ENCODE measurements at regions not wholly inside any gene's neighbourhood (a gene's known extent, or its start where the extent isn't known, plus 50 kb on each side); places are given as distances from the start of the nearest gene placed in this dataset.

DNA sequence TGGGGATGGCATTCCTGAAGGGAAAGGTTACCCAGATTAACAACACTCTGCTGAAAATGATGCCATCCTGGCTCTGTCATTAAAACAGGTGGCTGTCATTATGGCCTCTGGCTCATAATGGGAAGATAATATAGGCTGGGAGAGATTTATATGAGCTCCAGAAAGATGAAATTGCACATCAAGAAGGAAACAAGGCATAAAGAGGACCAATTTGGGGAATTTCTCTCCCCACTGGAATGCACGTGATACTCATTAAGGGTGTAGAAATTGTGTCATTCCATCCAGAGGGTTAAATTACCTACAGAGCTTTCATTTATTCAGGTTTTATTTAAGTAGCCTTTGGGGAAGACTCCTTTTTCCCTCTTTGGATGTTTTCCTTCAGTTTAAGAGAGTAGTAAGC lies 71.6 kb upstream of the CELF2 start:
- TF ChIP-seq, protein P1, sequence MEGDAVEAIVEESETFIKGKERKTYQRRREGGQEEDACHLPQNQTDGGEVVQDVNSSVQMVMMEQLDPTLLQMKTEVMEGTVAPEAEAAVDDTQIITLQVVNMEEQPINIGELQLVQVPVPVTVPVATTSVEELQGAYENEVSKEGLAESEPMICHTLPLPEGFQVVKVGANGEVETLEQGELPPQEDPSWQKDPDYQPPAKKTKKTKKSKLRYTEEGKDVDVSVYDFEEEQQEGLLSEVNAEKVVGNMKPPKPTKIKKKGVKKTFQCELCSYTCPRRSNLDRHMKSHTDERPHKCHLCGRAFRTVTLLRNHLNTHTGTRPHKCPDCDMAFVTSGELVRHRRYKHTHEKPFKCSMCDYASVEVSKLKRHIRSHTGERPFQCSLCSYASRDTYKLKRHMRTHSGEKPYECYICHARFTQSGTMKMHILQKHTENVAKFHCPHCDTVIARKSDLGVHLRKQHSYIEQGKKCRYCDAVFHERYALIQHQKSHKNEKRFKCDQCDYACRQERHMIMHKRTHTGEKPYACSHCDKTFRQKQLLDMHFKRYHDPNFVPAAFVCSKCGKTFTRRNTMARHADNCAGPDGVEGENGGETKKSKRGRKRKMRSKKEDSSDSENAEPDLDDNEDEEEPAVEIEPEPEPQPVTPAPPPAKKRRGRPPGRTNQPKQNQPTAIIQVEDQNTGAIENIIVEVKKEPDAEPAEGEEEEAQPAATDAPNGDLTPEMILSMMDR (IDR thresholded peaks at IDR 0.05; ENCODE audit: insufficient read depth, low read depth, low read length), result no peak
- no peak for TF ChIP-seq EZH2 (IDR thresholded peaks at IDR 0.05; ENCODE audit: insufficient read depth, low read length)
